GM12878 (cell line): ENCODE measurements at regions not wholly inside any gene's neighbourhood (a gene's known extent, or its start where the extent isn't known, plus 50 kb on each side); places are given as distances from the start of the nearest gene placed in this dataset.

Experiments used
- ATAC-seq: fragments of 200-7000 bp; cut with Tn5 transposase; 3 replicates; pipeline ENCODE4 v1.9.1; 2020; ENCODE audit warnings: mild to moderate bottlenecking, moderate library complexity
- BruUV-seq: library from RNA; stranded (reverse); fragments of 400-500 nt; replicated peaks from 2 replicates; lab custom pipeline; 2021; lab: Mats Ljungman, UMichigan
- CTCF ChIA-PET: fragments of 300-600 bp; sonication (Branson Sonifier 250); formaldehyde crosslinking; extraction: SDS; loops from one replicate; lab custom pipeline; 2021; ENCODE audit warnings: inconsistent platforms; lab: Yijun Ruan, JAX
- POLR2A ChIA-PET: fragments of 350-600 bp; formaldehyde crosslinking; extraction: SDS; loops from one replicate; lab custom pipeline; 2021; ENCODE audit warnings: inconsistent platforms; lab: Charles Lee
- RAD21 ChIA-PET: fragments of 300-600 bp; sonication (Branson Sonifier 250); formaldehyde crosslinking; loops from one replicate; lab custom pipeline; 2023; ENCODE audit warnings: antibody characterized with exemption; ENCODE audit not compliant: unreplicated experiment; lab: Charles Lee
- SMC1A ChIA-PET: fragments of 300-600 bp; sonication (Branson Sonifier 250); formaldehyde crosslinking; loops from one replicate; lab custom pipeline; 2023; ENCODE audit not compliant: unreplicated experiment, uncharacterized antibody; lab: Charles Lee
- DNase-seq: peaks from one replicate; pipeline ENCODE4 v3.0.0-alpha.2; 2011; ENCODE audit warnings: low read depth, low spot score
- FAIRE-seq: peaks from 3 replicates; lab custom pipeline; 2011; peaks lifted over from hg19 to GRCh38; lab: Jason Lieb, UNC
- H2AFZ ChIP-seq: 2 replicates; pipeline ENCODE4 v1.6.0; 2011; ENCODE audit warnings: low read depth, low read length, control low read depth; ENCODE audit not compliant: control insufficient read depth
- H3K27ac ChIP-seq: 2 replicates; pipeline ENCODE4 v1.5.1; 2011; ENCODE audit warnings: control low read depth; ENCODE audit not compliant: control insufficient read depth, insufficient read depth
- H3K27me3 ChIP-seq, 2 experiments: replicated peaks in 1 of 2; 2 replicates each; pipeline versions ENCODE4 v1.6.0 to v1.6.1; 2011; ENCODE audit warnings: low read length in 1 of 2; ENCODE audit not compliant: control insufficient read depth in 2 of 2, insufficient read depth in 2 of 2
- H3K36me3 ChIP-seq, 2 experiments: 2 replicates each; pipeline ENCODE4 v1.5.1; 2011; ENCODE audit warnings: low read length in 1 of 2; ENCODE audit not compliant: control insufficient read depth in 2 of 2, insufficient read depth in 2 of 2
- H3K4me1 ChIP-seq: 2 replicates; pipeline ENCODE4 v1.6.1; 2011; ENCODE audit warnings: mild to moderate bottlenecking, low read length, moderate library complexity, mixed read lengths; ENCODE audit not compliant: control insufficient read depth, insufficient read depth
- H3K4me2 ChIP-seq: 2 replicates; pipeline ENCODE4 v1.6.0; 2011; ENCODE audit warnings: control low read depth; ENCODE audit not compliant: control insufficient read depth, insufficient read depth
- H3K4me3 ChIP-seq: fragments of 200-600 bp; sonication (generic); 2 replicates; pipeline ENCODE4 v1.5.1; 2016
- H3K79me2 ChIP-seq: 2 replicates; pipeline ENCODE4 v1.6.0; 2011; ENCODE audit warnings: low read length; ENCODE audit not compliant: control insufficient read depth, insufficient read depth
- H3K9ac ChIP-seq: 2 replicates; pipeline ENCODE4 v1.8.0; 2011; ENCODE audit warnings: low read length, control low read depth, mixed read lengths; ENCODE audit not compliant: control insufficient read depth, insufficient read depth
- H3K9me3 ChIP-seq: replicated peaks from 3 replicates; pipeline ENCODE4 v1.5.1; 2011; ENCODE audit warnings: mild to moderate bottlenecking, low read length; ENCODE audit not compliant: control insufficient read depth, insufficient read depth
- H4K20me1 ChIP-seq: 2 replicates; pipeline ENCODE4 v1.6.0; 2011; ENCODE audit not compliant: control insufficient read depth, insufficient read depth
- ASH2L ChIP-seq: fragments of 300-600, 200-600 bp; sonication (generic); IDR thresholded peaks from 2 replicates; pipeline ENCODE4 v1.6.1; 2017; ENCODE audit warnings: low read depth, mild to moderate bottlenecking, borderline replicate concordance
- CBX5 ChIP-seq: sonication (generic); IDR thresholded peaks from 2 replicates; pipeline ENCODE4 v1.6.1; 2016; ENCODE audit warnings: low read depth, moderate library complexity, mild to moderate bottlenecking, inconsistent platforms
- CHD2 ChIP-seq: IDR thresholded peaks from 2 replicates; pipeline ENCODE4 v1.6.1; 2011; ENCODE audit warnings: low read depth, low read length, improper control_type of control experiment, borderline replicate concordance
- CREB1 ChIP-seq: IDR thresholded peaks from 2 replicates; pipeline ENCODE4 v1.6.1; 2012; ENCODE audit warnings: low read depth, mild to moderate bottlenecking, inconsistent platforms
- EED ChIP-seq: sonication (generic); IDR thresholded peaks from 2 replicates; pipeline ENCODE4 v1.6.1; 2016; ENCODE audit warnings: antibody characterized with exemption, low read depth
- FOXM1 ChIP-seq: IDR thresholded peaks from 2 replicates; pipeline ENCODE4 v1.6.1; 2012; ENCODE audit warnings: low read depth, mild to moderate bottlenecking, inconsistent platforms, low read length, moderate library complexity
- GATAD2B ChIP-seq: fragments of 450-650 bp; conservative IDR thresholded peaks from 2 replicates; pipeline ENCODE4 v1.6.1; 2017; ENCODE audit warnings: low read depth, mild to moderate bottlenecking, moderate library complexity
- HDAC2 ChIP-seq: fragments of 200-600 bp; sonication (generic); IDR thresholded peaks from 2 replicates; pipeline ENCODE4 v1.6.1; 2017
- KLF5 ChIP-seq: fragments of 450-650 bp; IDR thresholded peaks from 2 replicates; pipeline ENCODE4 v1.6.1; 2014; ENCODE audit warnings: mild to moderate bottlenecking; ENCODE audit not compliant: partially characterized antibody
- NFYB ChIP-seq: IDR thresholded peaks from 2 replicates; pipeline ENCODE4 v1.6.1; 2011; ENCODE audit warnings: low read depth, mild to moderate bottlenecking, low read length, improper control_type of control experiment, moderate library complexity; ENCODE audit not compliant: insufficient read depth
- RB1 ChIP-seq: fragments of 450-650 bp; formaldehyde crosslinking; IDR thresholded peaks from 2 replicates; pipeline ENCODE4 v1.6.1; 2017; ENCODE audit warnings: mild to moderate bottlenecking, borderline replicate concordance
- RBBP5 ChIP-seq: fragments of 200-600 bp; sonication (generic); conservative IDR thresholded peaks from 2 replicates; pipeline ENCODE4 v1.6.1; 2016
- SIN3A ChIP-seq: IDR thresholded peaks from 2 replicates; pipeline ENCODE4 v1.6.1; 2012; ENCODE audit warnings: low read depth, low read length, improper control_type of control experiment
- SUPT20H ChIP-seq: IDR thresholded peaks from 2 replicates; pipeline ENCODE4 v1.6.1; 2011; ENCODE audit warnings: low read depth, mild to moderate bottlenecking, low read length, moderate library complexity, borderline replicate concordance; ENCODE audit not compliant: control insufficient read depth
- ZSCAN29 ChIP-seq: fragments of 450-650 bp; IDR thresholded peaks from 2 replicates; pipeline ENCODE4 v1.6.1; 2017; ENCODE audit warnings: mild to moderate bottlenecking, moderate library complexity
- WGBS: methylation state at CpG from one replicate; pipeline ENCODE4 v1.1.6; 2016; ENCODE audit warnings: low lambda C conversion rate; ENCODE audit not compliant: insufficient replicate concordance, insufficient coverage; ENCODE audit errors: missing lambda C conversion rate; 5-methylcytosine and 5-hydroxymethylcytosine counted together
- in situ Hi-C: fragments of 300-500 bp; cut with MboI; formaldehyde crosslinking; loops from 9 replicates; pipeline ENCODE4 v1.14.3; 2018; ENCODE audit warnings: mixed read lengths
- intact Hi-C: fragments of 100-400 bp; cut with micrococcal nuclease; formaldehyde crosslinking; loops from one replicate; pipeline ENCODE4 v1.14.2; 2022; ENCODE audit not compliant: unreplicated experiment
- TF ChIP-seq, protein P1 (sequence below): IDR thresholded peaks from 2 replicates; pipeline ENCODE4 v1.6.1; 2011; ENCODE audit warnings: borderline replicate concordance, low read depth, mild to moderate bottlenecking, moderate library complexity, low read length; ENCODE audit not compliant: insufficient read depth, poor library complexity, severe bottlenecking
- TF ChIP-seq, protein P2 (sequence below): IDR thresholded peaks from 2 replicates; pipeline ENCODE4 v1.6.1; 2012; ENCODE audit warnings: low read depth, low read length, improper control_type of control experiment
- TF ChIP-seq, protein P3 (sequence below): IDR thresholded peaks from 2 replicates; pipeline ENCODE4 v1.6.1; 2012; ENCODE audit warnings: low read length, inconsistent platforms

DNA sequence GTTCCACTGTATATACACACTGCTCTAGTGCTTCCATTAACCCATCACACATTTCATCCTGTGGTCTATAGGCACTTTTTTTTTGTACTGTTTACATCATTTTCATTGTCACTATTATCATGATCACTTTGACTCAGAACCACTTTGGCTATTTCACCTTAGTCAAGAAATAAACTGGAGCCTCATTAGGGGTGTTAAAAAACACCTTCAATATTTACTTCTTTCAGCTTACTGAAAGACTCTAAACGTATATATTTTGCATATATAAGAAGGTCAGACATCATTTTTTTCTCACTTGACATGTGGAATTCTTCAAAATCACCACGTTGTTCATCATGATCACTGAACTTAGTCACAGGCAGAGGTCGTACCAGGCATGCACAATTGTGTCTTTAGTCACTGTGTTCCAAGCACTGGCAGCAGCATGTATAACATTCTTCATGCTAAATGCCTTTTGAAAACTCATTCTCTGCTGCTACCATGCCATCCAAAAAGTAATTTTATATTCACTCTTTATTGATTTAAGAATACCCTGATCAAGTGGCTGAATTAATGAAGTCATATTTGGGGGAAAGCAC, 229.2 kb upstream of the ARSJ start:
- Histone ChIP-seq H3K9me3 (no peaks in the 10 kb centered on the region), H2AFZ (no peak overlapping the region), H3K27me3 (no peaks in the 10 kb centered on the region), H3K4me1 (no peaks in the 10 kb centered on the region), H3K9ac (no peak overlapping the region), H3K27ac (no peak overlapping the region)
- ChIA-PET SMC1A (no interaction called here), CTCF (no interaction called here), RAD21 (no interaction called here), POLR2A (no interaction called here)
- no peak for DNase-seq
- in situ Hi-C loops (no loop called here), intact Hi-C loops (no loop called here)
- ATAC-seq = peak; percentile 74
- TF ChIP-seq HDAC2 (no peak), RBBP5 (no peak), GATAD2B (no peak), RB1 (no peak), EED (no peak), ASH2L (no peak)
- TF ChIP-seq, all 136 proteins: peak for 0
- H3K4me2 ChIP-seq = no peak overlapping the region
- BruUV-seq = no TSS peak
- H3K36me3 ChIP-seq = no peaks in the 10 kb centered on the region
- FAIRE-seq = peak; percentile 27
- no peaks in the 10 kb centered on the region for H4K20me1 ChIP-seq
- 0% methylated on average over 3 of the region's 3 CpGs for WGBS
- H3K4me3 ChIP-seq = no peak overlapping the region
- no peaks in the 10 kb centered on the region for H3K79me2 ChIP-seq

DNA sequence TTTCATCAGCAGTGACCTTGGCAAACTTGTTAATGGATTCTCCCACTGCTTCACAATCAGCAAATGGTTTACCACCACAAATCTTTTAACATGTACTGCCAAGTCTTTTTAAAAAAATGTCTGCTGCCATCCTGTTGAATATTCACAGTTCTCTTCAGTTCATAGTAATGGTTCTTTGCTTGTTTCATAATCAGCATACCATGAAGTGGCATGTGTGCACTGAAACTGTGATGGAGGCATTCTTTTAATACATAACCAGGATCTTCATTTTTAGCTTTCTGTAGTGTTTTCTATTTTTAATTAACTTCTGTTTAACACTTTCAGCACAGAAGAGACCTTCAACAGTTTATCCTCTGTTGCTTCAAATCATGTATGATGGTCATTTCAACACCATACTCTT, 230.1 kb upstream of the ARSJ start:
- in situ Hi-C loops = no loop called here
- SMC1A ChIA-PET = no interaction called here
- CTCF ChIA-PET = no interaction called here
- TF ChIP-seq SIN3A (no peak), CBX5 (no peak), CHD2 (no peak), ZSCAN29 (no peak), ASH2L (no peak), CREB1 (no peak), FOXM1 (no peak), NFYB (no peak), SUPT20H (no peak), KLF5 (no peak)
- TF ChIP-seq, protein P1, sequence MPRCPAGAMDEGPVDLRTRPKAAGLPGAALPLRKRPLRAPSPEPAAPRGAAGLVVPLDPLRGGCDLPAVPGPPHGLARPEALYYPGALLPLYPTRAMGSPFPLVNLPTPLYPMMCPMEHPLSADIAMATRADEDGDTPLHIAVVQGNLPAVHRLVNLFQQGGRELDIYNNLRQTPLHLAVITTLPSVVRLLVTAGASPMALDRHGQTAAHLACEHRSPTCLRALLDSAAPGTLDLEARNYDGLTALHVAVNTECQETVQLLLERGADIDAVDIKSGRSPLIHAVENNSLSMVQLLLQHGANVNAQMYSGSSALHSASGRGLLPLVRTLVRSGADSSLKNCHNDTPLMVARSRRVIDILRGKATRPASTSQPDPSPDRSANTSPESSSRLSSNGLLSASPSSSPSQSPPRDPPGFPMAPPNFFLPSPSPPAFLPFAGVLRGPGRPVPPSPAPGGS = no peak
- TF ChIP-seq, protein P2, sequence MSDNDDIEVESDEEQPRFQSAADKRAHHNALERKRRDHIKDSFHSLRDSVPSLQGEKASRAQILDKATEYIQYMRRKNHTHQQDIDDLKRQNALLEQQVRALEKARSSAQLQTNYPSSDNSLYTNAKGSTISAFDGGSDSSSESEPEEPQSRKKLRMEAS = no peak
- TF ChIP-seq, protein P3, sequence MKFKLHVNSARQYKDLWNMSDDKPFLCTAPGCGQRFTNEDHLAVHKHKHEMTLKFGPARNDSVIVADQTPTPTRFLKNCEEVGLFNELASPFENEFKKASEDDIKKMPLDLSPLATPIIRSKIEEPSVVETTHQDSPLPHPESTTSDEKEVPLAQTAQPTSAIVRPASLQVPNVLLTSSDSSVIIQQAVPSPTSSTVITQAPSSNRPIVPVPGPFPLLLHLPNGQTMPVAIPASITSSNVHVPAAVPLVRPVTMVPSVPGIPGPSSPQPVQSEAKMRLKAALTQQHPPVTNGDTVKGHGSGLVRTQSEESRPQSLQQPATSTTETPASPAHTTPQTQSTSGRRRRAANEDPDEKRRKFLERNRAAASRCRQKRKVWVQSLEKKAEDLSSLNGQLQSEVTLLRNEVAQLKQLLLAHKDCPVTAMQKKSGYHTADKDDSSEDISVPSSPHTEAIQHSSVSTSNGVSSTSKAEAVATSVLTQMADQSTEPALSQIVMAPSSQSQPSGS = no peak

More for the DNA sequence above, 230.1 kb upstream of the ARSJ start:
- H4K20me1 ChIP-seq = no peaks in the 10 kb centered on the region
- DNase-seq (no peak), FAIRE-seq (no peak), ATAC-seq (peak; percentile 73)
- H3K9me3 ChIP-seq = no peaks in the 10 kb centered on the region
- H3K9ac ChIP-seq = no peak overlapping the region
- POLR2A ChIA-PET = no interaction called here
- H2AFZ ChIP-seq = no peak overlapping the region
- no peaks in the 10 kb centered on the region for H3K36me3 ChIP-seq
- no peak overlapping the region for H3K4me2 ChIP-seq
- intact Hi-C loops = no loop called here
- no peak overlapping the region for H3K4me3 ChIP-seq
- no peak overlapping the region for H3K27ac ChIP-seq
- H3K4me1 ChIP-seq = no peaks in the 10 kb centered on the region
- no TSS peak for BruUV-seq
- H3K79me2 ChIP-seq = no peaks in the 10 kb centered on the region
- RAD21 ChIA-PET = no interaction called here
- H3K27me3 ChIP-seq = no peaks in the 10 kb centered on the region
